Esophagus muscularis mucosa (tissue), 4 donors: ENCODE measurements at regions not wholly inside any gene's neighbourhood (a gene's known extent, or its start where the extent isn't known, plus 50 kb on each side); places are given as distances from the start of the nearest gene placed in this dataset.

Source experiments
- DNase-seq: peaks from one replicate; pipeline ENCODE4 v3.0.0-alpha.2; 2017; ENCODE audit errors: extremely low spot score
- H3K27ac ChIP-seq, 4 donors: fragments of 200-600 bp; sonication (generic); replicated peaks in 1 of 4; 1 replicate in 3 of 4; 2 replicates in 1 of 4; pipeline ENCODE4 v1.5.1; 2016 to 2019; ENCODE audit warnings: mild to moderate bottlenecking in 1 of 4
- H3K27me3 ChIP-seq, 4 donors: fragments of 200-600 bp; sonication (generic); one replicate each; pipeline versions ENCODE4 v1.5.1 to v1.6.0; 2016 to 2019
- H3K36me3 ChIP-seq, 4 donors: fragments of 200-600 bp; sonication (generic); one replicate each; pipeline ENCODE4 v1.5.1; 2016 to 2019
- H3K4me1 ChIP-seq, 4 donors: fragments of 200-600 bp; sonication (generic); one replicate each; pipeline ENCODE4 v1.5.1; 2016 to 2019
- H3K4me3 ChIP-seq, 4 donors: fragments of 200-600 bp; sonication (generic); 1 replicate in 2 of 4; 2 replicates in 2 of 4; pipeline ENCODE4 v1.5.1; 2016 to 2019; ENCODE audit warnings: mild to moderate bottlenecking in 4 of 4, moderate library complexity in 1 of 4
- H3K9me3 ChIP-seq, 4 donors: fragments of 200-600 bp; sonication (generic); 1 replicate in 3 of 4; 2 replicates in 1 of 4; pipeline ENCODE4 v1.5.1; 2016 to 2019
- EP300 ChIP-seq: sonication (generic); formaldehyde crosslinking; IDR thresholded peaks from one replicate; pipeline ENCODE4 v1.6.1; 2017; ENCODE audit warnings: antibody characterized with exemption
- POLR2A ChIP-seq: fragments of 450-650 bp; IDR thresholded peaks from one replicate; pipeline ENCODE4 v1.6.1; 2017; ENCODE audit warnings: antibody characterized with exemption, moderate library complexity, mild to moderate bottlenecking, low read depth
- POLR2AphosphoS5 ChIP-seq, 2 donors: sonication (generic); formaldehyde crosslinking; IDR thresholded peaks; one replicate each; pipeline ENCODE4 v1.6.1; 2017; ENCODE audit warnings: antibody characterized with exemption in 2 of 2
- WGBS: methylation state at CpG from one replicate; pipeline ENCODE4 v1.1.5; 2018; 5-methylcytosine and 5-hydroxymethylcytosine counted together
- intact Hi-C: fragments of 100-400 bp; cut with DNase I; formaldehyde crosslinking; loops from one replicate; pipeline ENCODE4 v1.15.1; 2023
- TF ChIP-seq, protein P1 (sequence below), 3 experiments: fragments of 200-600 bp in 2 of 3; fragments of 450-650 bp in 1 of 3; sonication (generic) in 2 of 3; IDR thresholded peaks; one replicate each; pipeline ENCODE4 v1.5.1; 2017 to 2019; ENCODE audit warnings: antibody characterized with exemption in 3 of 3, mild to moderate bottlenecking in 2 of 3, moderate library complexity in 1 of 3

DNA sequence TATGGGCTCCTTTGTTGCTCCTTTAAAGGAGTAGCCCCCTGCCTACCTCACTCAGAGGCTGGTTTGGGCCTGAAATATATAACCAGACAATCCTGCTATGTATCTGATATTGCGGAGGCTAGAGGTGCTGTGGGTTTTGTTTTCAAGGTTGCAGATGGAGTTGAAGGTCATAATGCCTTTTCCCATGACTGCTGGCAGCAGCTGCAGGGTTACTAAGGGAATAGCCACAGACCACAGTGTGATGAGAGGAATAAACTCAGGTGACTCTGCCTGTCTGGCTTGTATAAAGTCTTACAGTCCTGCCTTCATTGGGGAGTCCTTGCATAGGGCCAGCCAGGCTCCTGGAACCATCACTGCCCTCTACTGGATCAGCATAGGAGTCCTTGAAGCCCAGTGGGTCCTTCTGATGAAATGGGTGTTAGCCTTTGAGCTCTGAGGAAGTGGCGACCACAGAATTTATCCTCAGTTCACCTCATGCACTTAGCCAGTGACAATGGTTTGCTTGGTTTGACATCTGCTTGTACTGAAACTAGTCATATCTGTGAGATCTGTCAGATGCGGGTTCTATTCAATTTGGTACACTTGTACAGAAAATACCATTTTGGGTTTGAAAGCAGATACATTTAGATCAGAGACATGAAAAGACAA, 174.4 kb upstream of the HMCN1 start:
- Histone ChIP-seq H3K4me3 (no peak overlapping the region), H3K27ac (no peak overlapping the region), H3K9me3 (no peaks in the 10 kb centered on the region), H3K27me3 (no peaks in the 10 kb centered on the region), H3K36me3 (no peaks in the 10 kb centered on the region), H3K4me1 (no peaks in the 10 kb centered on the region)
- intact Hi-C loops: no loop called here
- 76% methylated on average over 3 of the region's 3 CpGs for WGBS
- DNase-seq: no peak
- no peak for TF ChIP-seq EP300
- TF ChIP-seq POLR2A: no peak
- TF ChIP-seq POLR2AphosphoS5 (IDR thresholded peaks at IDR 0.05): no peak
- TF ChIP-seq, protein P1, sequence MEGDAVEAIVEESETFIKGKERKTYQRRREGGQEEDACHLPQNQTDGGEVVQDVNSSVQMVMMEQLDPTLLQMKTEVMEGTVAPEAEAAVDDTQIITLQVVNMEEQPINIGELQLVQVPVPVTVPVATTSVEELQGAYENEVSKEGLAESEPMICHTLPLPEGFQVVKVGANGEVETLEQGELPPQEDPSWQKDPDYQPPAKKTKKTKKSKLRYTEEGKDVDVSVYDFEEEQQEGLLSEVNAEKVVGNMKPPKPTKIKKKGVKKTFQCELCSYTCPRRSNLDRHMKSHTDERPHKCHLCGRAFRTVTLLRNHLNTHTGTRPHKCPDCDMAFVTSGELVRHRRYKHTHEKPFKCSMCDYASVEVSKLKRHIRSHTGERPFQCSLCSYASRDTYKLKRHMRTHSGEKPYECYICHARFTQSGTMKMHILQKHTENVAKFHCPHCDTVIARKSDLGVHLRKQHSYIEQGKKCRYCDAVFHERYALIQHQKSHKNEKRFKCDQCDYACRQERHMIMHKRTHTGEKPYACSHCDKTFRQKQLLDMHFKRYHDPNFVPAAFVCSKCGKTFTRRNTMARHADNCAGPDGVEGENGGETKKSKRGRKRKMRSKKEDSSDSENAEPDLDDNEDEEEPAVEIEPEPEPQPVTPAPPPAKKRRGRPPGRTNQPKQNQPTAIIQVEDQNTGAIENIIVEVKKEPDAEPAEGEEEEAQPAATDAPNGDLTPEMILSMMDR (IDR thresholded peaks at IDR 0.05): no peak

DNA sequence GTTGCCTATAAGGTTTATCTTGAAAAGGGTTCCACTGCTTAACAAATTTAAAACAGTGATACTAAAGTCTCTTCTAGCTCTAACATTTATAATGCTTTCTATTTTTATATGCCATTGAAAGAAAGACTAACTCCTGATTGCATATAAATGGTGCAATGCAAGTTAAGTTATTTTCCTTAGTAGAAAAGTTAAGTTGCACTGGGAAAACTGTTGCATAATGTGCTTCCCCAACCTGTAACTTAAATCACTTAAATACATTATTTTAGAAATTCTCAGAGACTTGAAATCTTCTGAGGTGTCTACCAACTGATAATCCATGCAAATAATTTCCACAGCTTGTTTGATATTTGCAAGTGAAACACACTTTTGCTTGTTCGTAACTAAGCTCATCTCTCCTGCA, 175.0 kb upstream of the HMCN1 start:
- Histone ChIP-seq H3K27me3 (no peaks in the 10 kb centered on the region), H3K36me3 (no peaks in the 10 kb centered on the region), H3K4me1 (no peaks in the 10 kb centered on the region), H3K4me3 (no peak overlapping the region), H3K27ac (no peak overlapping the region), H3K9me3 (no peaks in the 10 kb centered on the region)
- DNase-seq: no peak
- 100% methylated on average over 1 of the region's 1 CpG for WGBS
- TF ChIP-seq POLR2A: no peak
- intact Hi-C loops: no loop called here

DNA sequence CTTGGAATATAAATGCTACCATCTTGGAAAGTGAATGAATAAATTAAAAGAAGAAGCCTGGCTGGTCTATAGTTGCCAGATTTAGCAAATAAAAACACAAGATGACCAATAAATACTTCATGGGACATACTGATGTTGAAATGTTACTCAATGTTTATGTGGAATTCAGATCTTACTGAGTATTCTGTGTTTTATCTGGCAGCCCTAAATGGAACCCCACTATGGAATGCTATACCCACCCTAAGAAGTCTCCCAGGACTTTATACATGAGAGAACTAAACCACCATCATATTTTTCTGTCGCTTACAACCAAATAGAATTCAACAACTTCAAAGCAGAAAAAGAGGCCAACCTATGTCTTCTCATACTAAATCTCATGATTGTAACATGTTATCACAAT, 177.6 kb upstream of the HMCN1 start:
- intact Hi-C loops: no loop called here
- WGBS: 94% methylated on average over 1 of the region's 1 CpG
- Histone ChIP-seq H3K4me1 (no peaks in the 10 kb centered on the region), H3K27ac (no peak overlapping the region), H3K4me3 (no peak overlapping the region), H3K27me3 (no peaks in the 10 kb centered on the region), H3K9me3 (no peaks in the 10 kb centered on the region), H3K36me3 (no peaks in the 10 kb centered on the region)
- no peak for DNase-seq
- no peak for TF ChIP-seq POLR2A
- no peak for TF ChIP-seq EP300
- TF ChIP-seq POLR2AphosphoS5 (IDR thresholded peaks at IDR 0.05): no peak
- TF ChIP-seq, protein P1 (IDR thresholded peaks at IDR 0.05): no peak

DNA sequence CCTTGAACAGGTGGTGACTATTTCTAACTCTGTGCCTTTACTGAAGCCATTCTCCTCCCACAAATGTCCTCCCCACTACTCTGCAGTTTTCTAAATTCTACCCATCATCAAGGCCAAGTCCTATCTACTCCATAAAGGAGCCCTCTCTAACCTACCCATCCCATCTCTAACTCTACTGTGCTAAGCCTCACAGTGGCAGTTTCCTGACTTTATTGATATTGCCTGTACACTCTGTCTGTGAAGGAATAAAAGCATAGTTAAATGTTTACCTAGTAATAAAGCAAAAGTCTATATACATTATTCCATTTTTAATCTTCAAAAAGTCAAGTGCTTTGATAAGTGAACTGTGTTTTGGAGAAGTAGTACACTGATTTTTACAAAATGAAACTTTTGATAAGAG, 178.4 kb upstream of the HMCN1 start:
- H3K27me3 ChIP-seq: no peaks in the 10 kb centered on the region
- TF ChIP-seq, protein P1 (IDR thresholded peaks at IDR 0.05): no peak
- no peak for TF ChIP-seq EP300
- no peak for TF ChIP-seq POLR2A
- TF ChIP-seq POLR2AphosphoS5 (IDR thresholded peaks at IDR 0.05): no peak
- no peak for DNase-seq
- H3K36me3 ChIP-seq: no peaks in the 10 kb centered on the region
- intact Hi-C loops: no loop called here
- H3K4me1 ChIP-seq: no peaks in the 10 kb centered on the region
- H3K9me3 ChIP-seq: no peaks in the 10 kb centered on the region
- H3K4me3 ChIP-seq: no peak overlapping the region
- no peak overlapping the region for H3K27ac ChIP-seq

DNA sequence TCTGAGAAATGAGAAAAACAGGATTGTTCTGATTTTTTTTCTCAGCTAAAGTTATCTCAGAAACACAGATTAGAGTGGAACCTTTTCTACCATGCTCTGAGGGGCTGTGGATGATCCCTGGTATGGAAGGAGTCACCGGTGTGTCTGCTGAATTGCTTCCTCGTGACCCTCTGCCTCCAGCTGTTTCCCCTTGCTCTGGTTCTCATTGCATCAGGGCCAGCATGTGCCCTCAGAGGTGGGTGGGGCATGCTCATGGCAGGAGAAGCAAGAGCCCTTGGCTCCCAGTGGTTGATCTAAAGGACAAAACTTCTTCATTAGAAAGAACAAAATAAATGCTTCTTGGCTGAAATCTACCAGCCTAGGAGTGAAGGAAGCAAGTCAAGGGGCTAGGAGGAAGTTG, 183.2 kb upstream of the HMCN1 start:
- Histone ChIP-seq H3K27ac (no peak overlapping the region), H3K9me3 (no peaks in the 10 kb centered on the region), H3K4me3 (no peak overlapping the region), H3K36me3 (no peaks in the 10 kb centered on the region), H3K4me1 (no peaks in the 10 kb centered on the region), H3K27me3 (no peaks in the 10 kb centered on the region)
- 68% methylated on average over 2 of the region's 2 CpGs for WGBS
- TF ChIP-seq, protein P1 (IDR thresholded peaks at IDR 0.05): no peak
- no peak for TF ChIP-seq POLR2AphosphoS5 (IDR thresholded peaks at IDR 0.05)
- no peak for TF ChIP-seq POLR2A
- no peak for TF ChIP-seq EP300
- DNase-seq: no peak
- intact Hi-C loops: no loop called here
